GM12892 (cell line): ENCODE measurements at regions not wholly inside any gene's neighbourhood (a gene's known extent, or its start where the extent isn't known, plus 50 kb on each side); places are given as distances from the start of the nearest gene placed in this dataset.

ENCODE experiments used
- POLR2A ChIP-seq: IDR thresholded peaks from 2 replicates; pipeline ENCODE4 v1.6.1; 2011; ENCODE audit warnings: low read depth, low read length, control low read depth
- POLR2AphosphoS5 ChIP-seq: IDR thresholded peaks from 2 replicates; pipeline ENCODE4 v1.6.1; 2011; ENCODE audit warnings: low read depth, low read length, control low read depth

DNA sequence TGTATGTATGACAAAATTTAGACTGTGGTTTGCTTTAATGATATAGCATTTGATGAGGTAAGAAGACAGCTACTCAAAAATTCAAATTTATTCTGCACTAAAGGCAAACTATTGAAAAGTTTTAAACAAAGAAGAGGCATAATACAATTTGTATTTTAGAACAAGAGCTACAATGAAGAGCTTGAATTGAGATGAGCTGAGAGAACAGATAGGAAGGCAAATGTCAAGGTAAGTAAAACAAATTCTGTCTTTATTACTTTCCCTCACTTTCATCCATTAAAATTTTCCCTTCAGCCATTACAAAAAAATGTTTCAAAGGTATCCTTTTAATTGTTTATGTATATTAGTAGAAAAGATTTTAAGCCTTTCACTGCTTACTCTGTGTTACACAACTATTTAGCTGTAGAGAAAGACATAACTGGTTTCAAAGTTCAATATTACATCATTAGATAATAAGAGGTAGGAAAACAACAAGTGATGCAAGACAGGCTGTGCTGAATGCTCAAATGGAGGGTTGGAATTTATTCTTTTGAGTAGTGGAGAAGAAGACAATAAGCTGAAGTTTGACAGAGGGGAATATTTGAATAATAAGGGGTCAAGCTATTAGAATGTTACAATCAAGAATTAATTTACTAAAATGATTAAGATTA, 1334.1 kb downstream of the FSCB start:
- TF ChIP-seq POLR2A (no peak), POLR2AphosphoS5 (no peak)
